ENCODE measurements at regions not wholly inside any gene's neighbourhood (a gene's known extent, or its start where the extent isn't known, plus 50 kb on each side); places are given as distances from the start of the nearest gene placed in this dataset.

DNA sequence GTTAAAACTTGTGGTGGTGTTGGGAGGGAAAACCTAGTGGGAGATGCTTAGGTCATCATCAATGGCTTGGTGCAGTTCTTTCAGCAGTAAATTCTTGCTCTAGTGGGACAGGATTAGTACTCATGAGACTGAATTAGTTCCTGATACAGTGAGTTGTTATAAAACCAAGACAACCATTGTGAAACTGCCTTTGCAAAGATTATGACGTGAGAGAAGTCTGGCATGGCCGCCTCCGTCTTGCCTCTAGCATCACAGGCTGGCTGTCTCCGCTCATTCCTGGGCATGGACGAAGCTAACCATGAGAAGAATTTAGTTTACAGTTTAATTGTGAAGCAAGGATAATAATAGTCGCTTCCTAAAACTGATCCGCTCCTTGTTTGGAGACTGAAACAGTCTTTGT is 186.4 kb downstream of the KIF20B start:
- no peaks in the 10 kb centered on the region for H3K4me1 ChIP-seq
- H3K36me3 ChIP-seq (ENCODE audit: insufficient read depth in 1 of 2, low read depth in 1 of 2) = no peaks in the 10 kb centered on the region
- no peak overlapping the region for H3K4me3 ChIP-seq
- WGBS, 3 donors = 26 to 60% (median 38%) methylated on average over 7 of the region's 7 CpGs
- H3K27ac ChIP-seq = no peak overlapping the region
- peaks cover 0 to 8% (median 0%) of the 10 kb centered on the region in 3 donors for H3K27me3 ChIP-seq (ENCODE audit: insufficient read depth in 3 of 3, low read length in 2 of 3)
- no peaks in the 10 kb centered on the region for H3K9me3 ChIP-seq
- intact Hi-C loops (cut with DNase I) = no loop called here
- TF ChIP-seq, protein P1, sequence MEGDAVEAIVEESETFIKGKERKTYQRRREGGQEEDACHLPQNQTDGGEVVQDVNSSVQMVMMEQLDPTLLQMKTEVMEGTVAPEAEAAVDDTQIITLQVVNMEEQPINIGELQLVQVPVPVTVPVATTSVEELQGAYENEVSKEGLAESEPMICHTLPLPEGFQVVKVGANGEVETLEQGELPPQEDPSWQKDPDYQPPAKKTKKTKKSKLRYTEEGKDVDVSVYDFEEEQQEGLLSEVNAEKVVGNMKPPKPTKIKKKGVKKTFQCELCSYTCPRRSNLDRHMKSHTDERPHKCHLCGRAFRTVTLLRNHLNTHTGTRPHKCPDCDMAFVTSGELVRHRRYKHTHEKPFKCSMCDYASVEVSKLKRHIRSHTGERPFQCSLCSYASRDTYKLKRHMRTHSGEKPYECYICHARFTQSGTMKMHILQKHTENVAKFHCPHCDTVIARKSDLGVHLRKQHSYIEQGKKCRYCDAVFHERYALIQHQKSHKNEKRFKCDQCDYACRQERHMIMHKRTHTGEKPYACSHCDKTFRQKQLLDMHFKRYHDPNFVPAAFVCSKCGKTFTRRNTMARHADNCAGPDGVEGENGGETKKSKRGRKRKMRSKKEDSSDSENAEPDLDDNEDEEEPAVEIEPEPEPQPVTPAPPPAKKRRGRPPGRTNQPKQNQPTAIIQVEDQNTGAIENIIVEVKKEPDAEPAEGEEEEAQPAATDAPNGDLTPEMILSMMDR (IDR thresholded peaks at IDR 0.05) = no peak
- DNase-seq (no peak), ATAC-seq (no peak)

DNA sequence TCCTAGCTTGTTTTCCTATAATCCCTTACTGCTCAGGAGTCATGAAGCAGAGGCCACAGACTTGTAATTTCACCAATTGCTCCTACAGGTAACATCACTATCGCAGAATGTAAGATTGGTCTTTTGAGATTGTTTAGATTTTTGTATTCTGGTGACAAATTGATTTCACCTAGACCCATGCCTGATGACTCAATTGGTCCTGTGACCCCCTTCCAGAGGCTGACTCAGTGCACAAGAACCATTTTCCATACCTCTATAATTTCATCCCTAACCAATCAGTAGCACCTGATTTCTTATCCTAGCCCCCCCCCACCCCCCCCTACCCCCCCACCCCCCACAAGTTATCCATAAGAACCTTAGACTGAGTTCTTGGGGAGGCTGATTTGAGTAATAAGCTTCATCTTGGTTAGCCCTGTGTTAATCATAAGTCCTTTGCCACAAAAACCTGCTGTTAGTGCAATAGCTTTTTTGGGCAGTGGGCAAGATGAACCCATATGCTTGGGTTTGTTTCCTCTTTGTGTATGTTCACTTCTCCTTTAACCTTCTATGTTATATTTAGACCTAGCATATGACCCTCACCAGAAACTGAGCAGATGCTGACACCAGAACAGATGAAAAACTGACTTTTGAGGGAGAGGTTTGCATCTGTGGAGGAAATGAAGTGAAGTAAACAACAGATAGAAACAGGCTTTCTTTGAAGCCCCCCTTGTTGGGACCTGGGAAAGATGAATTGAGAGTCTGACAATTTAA is 187.1 kb downstream of the KIF20B start:
- DNase-seq (no peak), ATAC-seq (no peak)
- TF ChIP-seq, protein P1 (IDR thresholded peaks at IDR 0.05) = no peak
- H3K4me3 ChIP-seq = no peak overlapping the region
- peaks cover 0 to 8% (median 0%) of the 10 kb centered on the region in 3 donors for H3K27me3 ChIP-seq (ENCODE audit: insufficient read depth in 3 of 3, low read length in 2 of 3)
- intact Hi-C loops (cut with DNase I) = no loop called here
- WGBS, 3 donors = 88 to 92% (median 90%) methylated on average over 1 of the region's 1 CpG
- no peaks in the 10 kb centered on the region for H3K9me3 ChIP-seq
- no peaks in the 10 kb centered on the region for H3K36me3 ChIP-seq (ENCODE audit: insufficient read depth in 1 of 2, low read depth in 1 of 2)
- H3K4me1 ChIP-seq = no peaks in the 10 kb centered on the region
- H3K27ac ChIP-seq = no peak overlapping the region

DNA sequence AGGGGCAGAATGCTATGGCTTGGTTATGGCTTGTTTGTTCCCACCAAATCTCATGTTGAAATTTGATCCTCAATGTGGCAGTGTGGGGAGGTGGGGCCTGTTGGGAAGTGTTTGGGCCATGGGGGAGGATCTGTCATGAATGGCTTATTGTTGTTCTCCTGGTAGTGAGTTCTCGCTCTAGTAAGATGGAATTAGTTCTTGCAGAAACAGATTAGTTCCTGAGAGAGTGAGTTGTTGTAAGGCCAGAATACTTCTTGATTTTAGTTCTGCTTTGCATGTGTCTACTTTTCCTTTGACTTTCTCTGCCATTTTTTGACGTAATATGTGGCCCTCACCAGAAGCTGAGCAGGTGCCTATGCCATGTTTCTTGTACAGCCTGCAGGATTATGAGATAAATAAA is 188.2 kb downstream of the KIF20B start:
- intact Hi-C loops (cut with DNase I) = no loop called here
- no peak for DNase-seq
- H3K4me1 ChIP-seq = no peaks in the 10 kb centered on the region
- 70 to 83% (median 72%) methylated on average over 2 of the region's 2 CpGs for WGBS, 3 donors
- no peak overlapping the region for H3K27ac ChIP-seq
- TF ChIP-seq, protein P1 (IDR thresholded peaks at IDR 0.05) = no peak
- peaks cover 0 to 3% (median 0%) of the 10 kb centered on the region in 3 donors for H3K27me3 ChIP-seq (ENCODE audit: insufficient read depth in 3 of 3, low read length in 2 of 3)
- H3K9me3 ChIP-seq = no peaks in the 10 kb centered on the region
- H3K36me3 ChIP-seq (ENCODE audit: insufficient read depth in 1 of 2, low read depth in 1 of 2) = no peaks in the 10 kb centered on the region
- no peak for ATAC-seq
- no peak overlapping the region for H3K4me3 ChIP-seq

DNA sequence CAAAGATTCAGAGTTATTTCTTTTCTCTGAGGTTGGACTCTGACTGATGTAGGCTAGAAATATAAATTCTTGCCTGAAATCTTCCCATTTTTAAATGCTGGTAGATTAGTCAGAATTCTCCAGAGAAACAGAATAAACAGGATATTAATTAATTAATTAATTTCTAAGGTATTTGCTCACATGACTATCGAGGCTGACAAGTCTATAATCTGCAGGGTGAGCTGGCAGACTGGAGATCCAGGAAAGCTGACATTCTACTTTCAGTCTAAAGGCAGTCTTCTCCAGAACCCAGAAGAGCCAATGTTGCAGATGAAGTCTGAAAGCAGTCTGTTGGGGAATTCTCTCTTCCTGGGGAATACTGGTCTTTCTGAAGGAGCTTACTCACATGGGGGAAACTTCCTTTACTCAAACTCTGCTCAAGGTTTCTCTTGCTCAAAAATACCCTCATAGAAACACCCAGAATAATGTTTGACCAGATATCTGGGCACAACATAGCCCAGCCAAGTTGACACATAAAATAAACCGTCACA is 189.7 kb downstream of the KIF20B start:
- Histone ChIP-seq H3K27me3 (ENCODE audit: insufficient read depth in 3 of 3, low read length in 2 of 3) (peaks cover 0 to 3% (median 0%) of the 10 kb centered on the region in 3 donors), H3K9me3 (no peaks in the 10 kb centered on the region), H3K4me1 (no peaks in the 10 kb centered on the region), H3K27ac (no peak overlapping the region), H3K4me3 (no peak overlapping the region), H3K36me3 (ENCODE audit: insufficient read depth in 1 of 2, low read depth in 1 of 2) (no peaks in the 10 kb centered on the region)
- intact Hi-C loops (cut with DNase I) = no loop called here
- TF ChIP-seq, protein P1 (IDR thresholded peaks at IDR 0.05) = no peak
- ATAC-seq (no peak), DNase-seq (no peak)
- WGBS, 3 donors = 55 to 66% (median 60%) methylated on average over 2 of the region's 2 CpGs
